Hepatocyte (in vitro differentiated cells): ENCODE measurements at regions not wholly inside any gene's neighbourhood (a gene's known extent, or its start where the extent isn't known, plus 50 kb on each side); places are given as distances from the start of the nearest gene placed in this dataset.

ENCODE experiments used
- CTCF ChIP-seq: fragments of 200-600 bp; sonication (generic); IDR thresholded peaks from 2 replicates; pipeline ENCODE4 v1.5.1; 2016; ENCODE audit warnings: antibody characterized with exemption, mild to moderate bottlenecking; ENCODE audit not compliant: poor library complexity
- EZH2 ChIP-seq: fragments of 200-600 bp; sonication (generic); IDR thresholded peaks from 2 replicates; pipeline ENCODE4 v1.6.1; 2016; ENCODE audit warnings: antibody characterized with exemption, mild to moderate bottlenecking, borderline replicate concordance

GRCh38 chr2:19540739-19541525 lies 182.5 kb upstream of the OSR1 start:
- TF ChIP-seq CTCF (no peak), EZH2 (no peak)
